Activated CD8-positive, alpha-beta T cell treated with anti-CD3 and anti-CD28 coated beads, Interleukin-2, amount 10 ng/mL, durations not matched to agents 7 days and 5 days (primary cell): ENCODE measurements at regions not wholly inside any gene's neighbourhood (a gene's known extent, or its start where the extent isn't known, plus 50 kb on each side); places are given as distances from the start of the nearest gene placed in this dataset.
"Not testable (repeated sequence)": the region's sequence is repeated elsewhere in the genome, so short reads cannot be mapped to it uniquely, and the experiment has no call there.

ENCODE experiments used
- ATAC-seq: fragments of 150-1000 bp; cut with Tn5 transposase; one replicate; pipeline ENCODE4 v1.10.0; 2021; ENCODE audit warnings: moderate library complexity
- CTCF ChIA-PET: fragments of 350-600 bp; sonication (Branson Sonifier 250); formaldehyde crosslinking; loops from one replicate; lab custom pipeline; 2021; ENCODE audit warnings: antibody characterized with exemption; lab: Charles Lee
- POLR2A ChIA-PET: fragments of 350-600 bp; sonication (Branson Sonifier 250); formaldehyde crosslinking; loops from one replicate; lab custom pipeline; 2021; ENCODE audit warnings: antibody characterized with exemption; lab: Charles Lee
- DNase-seq: peaks from one replicate; pipeline ENCODE4 v3.0.0-alpha.2; 2020
- H3K27ac Mint-ChIP-seq: one replicate; pipeline ENCODE4 v1.8.0; 2021; ENCODE audit warnings: mild to moderate bottlenecking, mixed read lengths
- H3K27me3 Mint-ChIP-seq: one replicate; pipeline ENCODE4 v1.8.0; 2021; ENCODE audit warnings: low read depth, mixed read lengths
- H3K36me3 Mint-ChIP-seq: one replicate; pipeline ENCODE4 v1.8.0; 2021; ENCODE audit warnings: low read depth, mixed read lengths
- H3K4me1 Mint-ChIP-seq: one replicate; pipeline ENCODE4 v1.8.0; 2021; ENCODE audit warnings: low read depth, mixed read lengths
- H3K4me3 Mint-ChIP-seq: one replicate; pipeline ENCODE4 v1.8.0; 2021; ENCODE audit warnings: mild to moderate bottlenecking, mixed read lengths
- H3K9me3 Mint-ChIP-seq: one replicate; pipeline ENCODE4 v1.8.0; 2022; ENCODE audit warnings: mixed read lengths; ENCODE audit not compliant: insufficient read depth

- DNase-seq: no peak
- POLR2A ChIA-PET: no interaction called here
- H3K4me3 Mint-ChIP-seq: no peak overlapping the region
- peaks cover 4% of the 10 kb centered on the region for H3K9me3 Mint-ChIP-seq
- no peaks in the 10 kb centered on the region for H3K27me3 Mint-ChIP-seq
- no peak overlapping the region for H3K27ac Mint-ChIP-seq
- ATAC-seq: no peak
- CTCF ChIA-PET: no interaction called here
- peaks cover 6% of the 10 kb centered on the region for H3K4me1 Mint-ChIP-seq
- H3K36me3 Mint-ChIP-seq: no peaks in the 10 kb centered on the region
Observed at GRCh38 chr13:30520571-30520970, 54.8 kb upstream of the HMGB1 start.

- POLR2A ChIA-PET: no interaction called here
Observed at GRCh38 chr13:30523211-30523610, 57.5 kb upstream of the HMGB1 start.

DNA sequence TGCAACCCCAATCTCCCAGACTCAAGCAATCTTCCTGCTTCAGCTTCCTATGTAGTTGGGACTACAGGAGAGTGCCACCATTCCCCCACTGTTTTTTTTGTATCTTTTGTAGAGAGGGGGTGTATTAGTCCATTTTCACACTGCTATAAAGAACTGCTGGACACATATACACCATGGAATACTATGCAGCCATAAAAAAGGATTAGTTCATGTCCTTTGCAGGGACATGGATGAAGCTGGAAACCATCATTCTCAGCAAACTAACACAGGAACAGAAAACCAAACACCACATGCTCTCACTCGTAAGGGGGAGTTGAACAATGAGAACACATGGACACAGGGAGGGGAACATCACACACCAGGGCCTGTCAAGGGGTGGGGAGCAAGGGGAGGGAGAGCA is 58.1 kb upstream of the HMGB1 start:
- ATAC-seq, POLR2A ChIA-PET, H3K9me3 Mint-ChIP-seq, DNase-seq, CTCF ChIA-PET, H3K27me3 Mint-ChIP-seq, H3K4me3 Mint-ChIP-seq, H3K27ac Mint-ChIP-seq, H3K4me1 Mint-ChIP-seq, H3K36me3 Mint-ChIP-seq: not testable (repeated sequence)

More at GRCh38 chr13:30523211-30523610, 57.5 kb upstream of the HMGB1 start:
- H3K9me3 Mint-ChIP-seq: peaks cover 4% of the 10 kb centered on the region
- peaks cover 9% of the 10 kb centered on the region for H3K4me1 Mint-ChIP-seq
- H3K27me3 Mint-ChIP-seq: no peaks in the 10 kb centered on the region
- no peak overlapping the region for H3K27ac Mint-ChIP-seq
- DNase-seq (no peak), ATAC-seq (no peak)
- CTCF ChIA-PET: no interaction called here
- no peaks in the 10 kb centered on the region for H3K36me3 Mint-ChIP-seq
- H3K4me3 Mint-ChIP-seq: no peak overlapping the region

GRCh38 chr13:30525212-30525611 is 59.5 kb upstream of the HMGB1 start:
- H3K27ac Mint-ChIP-seq, POLR2A ChIA-PET, H3K9me3 Mint-ChIP-seq, H3K4me1 Mint-ChIP-seq, H3K27me3 Mint-ChIP-seq, H3K36me3 Mint-ChIP-seq, ATAC-seq, H3K4me3 Mint-ChIP-seq: not testable (repeated sequence)
- peak; percentile 34 for DNase-seq
- CTCF ChIA-PET: interaction anchor here (1.2 kb wide), 1 partner anchor 56 kb away, joined by 4 read pairs; no protein-coding TSS in a partner anchor

GRCh38 chr13:30526612-30527495 is 61.1 kb upstream of the HMGB1 start:
- no peaks in the 10 kb centered on the region for H3K36me3 Mint-ChIP-seq
- no peak overlapping the region for H3K27ac Mint-ChIP-seq
- ChIA-PET CTCF (no interaction called here), POLR2A (no interaction called here)
- ATAC-seq: no peak
- H3K9me3 Mint-ChIP-seq: peaks cover 4% of the 10 kb centered on the region
- H3K27me3 Mint-ChIP-seq: no peaks in the 10 kb centered on the region
- H3K4me1 Mint-ChIP-seq: peaks cover 9% of the 10 kb centered on the region
- no peak overlapping the region for H3K4me3 Mint-ChIP-seq
- DNase-seq: no peak

DNA sequence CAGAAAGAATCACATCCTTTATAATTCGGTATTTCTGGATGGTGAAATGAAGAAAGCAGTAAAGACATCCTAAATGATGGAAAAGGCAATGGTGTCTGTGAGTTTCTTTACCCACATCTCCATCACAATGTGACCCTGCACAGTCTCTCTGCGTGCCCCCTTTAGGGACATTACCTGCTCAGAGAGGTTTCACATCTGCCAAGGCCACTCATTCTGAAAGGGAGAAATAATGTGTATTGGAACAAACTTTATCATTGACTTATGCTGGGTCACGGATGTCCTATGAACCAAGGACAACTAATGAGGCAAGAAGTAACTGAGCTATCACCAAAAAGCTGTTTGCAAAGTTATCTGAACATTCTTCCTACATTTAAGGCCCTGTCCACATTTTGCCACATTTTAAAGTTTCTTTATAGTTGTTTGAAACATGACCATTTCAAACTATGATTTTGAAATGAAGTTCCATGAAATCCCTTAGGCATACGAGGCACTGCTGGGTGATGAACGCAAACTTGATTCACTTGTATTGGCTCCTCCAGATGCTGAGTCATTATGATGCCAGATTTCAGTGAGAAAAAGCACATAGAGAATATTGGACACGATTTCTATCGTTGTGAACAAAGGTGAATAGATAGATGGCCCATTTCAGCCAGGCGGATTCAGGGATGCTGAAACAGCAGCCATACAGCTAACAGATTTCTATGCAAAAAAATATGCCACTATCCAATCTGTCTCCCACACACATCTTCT is 63.5 kb upstream of the HMGB1 start:
- no peaks in the 10 kb centered on the region for H3K36me3 Mint-ChIP-seq
- H3K9me3 Mint-ChIP-seq: no peaks in the 10 kb centered on the region
- ATAC-seq: no peak
- H3K27me3 Mint-ChIP-seq: no peaks in the 10 kb centered on the region
- no peak overlapping the region for H3K4me3 Mint-ChIP-seq
- H3K4me1 Mint-ChIP-seq: peaks cover 9% of the 10 kb centered on the region
- ChIA-PET CTCF (no interaction called here), POLR2A (interaction anchor here (0.6 kb wide), 1 partner anchor 143 kb away, joined by 3 read pairs; no protein-coding TSS in a partner anchor)
- no peak for DNase-seq
- no peak overlapping the region for H3K27ac Mint-ChIP-seq

GRCh38 chr13:30535046-30535445 is 69.3 kb upstream of the HMGB1 start:
- H3K27ac Mint-ChIP-seq: no peak overlapping the region
- no peaks in the 10 kb centered on the region for H3K36me3 Mint-ChIP-seq
- no peaks in the 10 kb centered on the region for H3K9me3 Mint-ChIP-seq
- ChIA-PET CTCF (no interaction called here), POLR2A (no interaction called here)
- no peak overlapping the region for H3K4me3 Mint-ChIP-seq
- peaks cover 4% of the 10 kb centered on the region for H3K27me3 Mint-ChIP-seq
- no peak for ATAC-seq
- H3K4me1 Mint-ChIP-seq: no peaks in the 10 kb centered on the region
- no peak for DNase-seq

DNA sequence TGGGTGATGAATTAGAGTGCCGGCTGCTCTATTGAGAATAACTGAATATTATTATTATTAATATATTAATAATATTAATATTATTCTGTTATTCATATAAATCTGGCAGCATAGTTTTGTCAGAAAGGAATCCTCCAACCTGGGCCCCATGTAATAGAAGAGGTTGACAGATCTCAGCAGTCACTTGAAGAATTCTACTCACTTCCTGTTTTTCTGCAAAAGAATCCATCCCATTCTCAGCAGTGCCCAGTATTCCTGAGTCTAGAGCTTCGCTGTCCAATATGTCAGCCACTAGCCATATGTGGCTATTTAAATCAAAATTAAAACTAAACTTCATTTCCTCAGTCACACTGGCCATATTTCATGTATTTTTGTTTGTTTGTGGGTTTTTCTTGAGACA is 72.4 kb upstream of the USPL1 start:
- CTCF ChIA-PET: no interaction called here
- ATAC-seq (no peak), DNase-seq (no peak)
- no peaks in the 10 kb centered on the region for H3K9me3 Mint-ChIP-seq
- H3K27me3 Mint-ChIP-seq: peaks cover 4% of the 10 kb centered on the region
- H3K27ac Mint-ChIP-seq: no peak overlapping the region
- POLR2A ChIA-PET: no interaction called here
- no peaks in the 10 kb centered on the region for H3K36me3 Mint-ChIP-seq
- H3K4me1 Mint-ChIP-seq: no peaks in the 10 kb centered on the region
- no peak overlapping the region for H3K4me3 Mint-ChIP-seq

DNA sequence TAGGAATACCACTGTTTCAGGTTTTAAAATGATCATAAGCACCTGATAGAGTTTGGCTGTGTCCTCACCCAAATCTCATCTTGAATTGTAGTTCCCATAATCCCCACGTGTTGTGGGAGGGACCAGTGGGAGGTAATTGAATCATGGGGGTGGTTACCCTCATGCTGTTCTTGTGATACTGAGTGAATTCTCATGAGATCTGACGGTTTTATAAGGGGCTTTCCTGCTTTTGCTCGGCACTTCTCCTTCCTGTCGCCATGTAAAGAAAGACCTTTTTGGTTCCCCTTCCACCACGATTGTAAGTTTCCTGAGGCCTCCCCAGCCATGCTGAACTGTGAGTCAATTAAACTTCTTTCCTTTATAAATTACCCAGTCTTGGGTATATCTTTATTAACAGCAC is 69.7 kb upstream of the USPL1 start:
- POLR2A ChIA-PET, CTCF ChIA-PET: not testable (repeated sequence)

DNA sequence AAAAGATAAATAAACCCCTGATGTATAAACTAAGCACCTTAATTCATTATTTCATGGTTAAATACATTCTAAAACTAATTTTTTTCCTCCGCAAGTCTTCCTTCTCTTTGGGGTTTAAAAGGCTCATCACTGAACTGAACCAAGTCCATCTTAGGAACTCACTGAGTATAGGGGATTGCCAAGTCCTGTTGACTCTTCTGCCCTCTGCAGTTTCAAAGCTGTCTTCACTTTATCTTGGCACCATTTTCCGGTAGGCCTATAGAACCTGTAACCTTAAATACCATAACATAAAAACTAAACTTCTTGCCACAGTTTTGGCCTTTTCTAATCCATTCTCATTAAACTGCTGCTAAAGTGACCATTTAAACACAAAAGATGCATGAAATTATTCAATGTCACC is 66.5 kb upstream of the USPL1 start:
- ATAC-seq: peak; percentile 71
- DNase-seq: peak; percentile 35
- POLR2A ChIA-PET: interaction anchor here (1.0 kb wide), 1 partner anchor 85 kb away, joined by 3 read pairs; no protein-coding TSS in a partner anchor
- CTCF ChIA-PET: interaction anchor here (0.6 to 2.7 kb wide), 2 partner anchors 175 to 419 kb away, joined by 3 to 10 read pairs; no protein-coding TSS in a partner anchor
- Mint-ChIP-seq H3K27me3 (peaks cover 2% of the 10 kb centered on the region), H3K27ac (no peak overlapping the region), H3K4me1 (no peaks in the 10 kb centered on the region), H3K36me3 (no peaks in the 10 kb centered on the region), H3K9me3 (no peaks in the 10 kb centered on the region), H3K4me3 (no peak overlapping the region)

More for the DNA sequence above, 69.7 kb upstream of the USPL1 start:
- DNase-seq, H3K27me3 Mint-ChIP-seq, H3K36me3 Mint-ChIP-seq, H3K4me3 Mint-ChIP-seq, H3K9me3 Mint-ChIP-seq, H3K27ac Mint-ChIP-seq, ATAC-seq, H3K4me1 Mint-ChIP-seq: not testable (repeated sequence)

DNA sequence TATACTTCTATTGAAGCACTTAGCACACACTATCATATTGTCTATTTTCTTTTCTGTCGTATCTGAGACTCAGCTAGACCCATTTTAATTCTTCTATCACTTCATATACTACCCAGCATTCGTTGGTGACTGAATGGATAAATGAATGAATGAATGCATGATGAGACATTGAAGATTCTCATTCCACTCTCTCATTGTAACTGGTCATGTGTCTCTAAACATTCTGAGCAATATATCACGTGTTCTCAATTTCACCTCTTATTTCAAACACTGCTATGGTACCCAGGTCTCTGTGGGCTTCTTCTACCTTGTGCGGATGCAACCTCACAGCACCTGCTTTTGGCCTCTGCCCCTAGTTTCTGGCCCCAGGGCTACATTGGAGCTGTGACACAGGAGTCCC is 65.2 kb upstream of the USPL1 start:
- no peak for DNase-seq
- H3K9me3 Mint-ChIP-seq: no peaks in the 10 kb centered on the region
- CTCF ChIA-PET: interaction anchor here (1.0 to 2.7 kb wide), 3 partner anchors 90 to 426 kb away, joined by 3 to 10 read pairs (median 3); no protein-coding TSS in a partner anchor
- H3K4me1 Mint-ChIP-seq: no peaks in the 10 kb centered on the region
- POLR2A ChIA-PET: interaction anchor here (1.1 kb wide), 1 partner anchor 86 kb away, joined by 3 read pairs; no protein-coding TSS in a partner anchor
- no peak for ATAC-seq
- peaks cover 5% of the 10 kb centered on the region for H3K27me3 Mint-ChIP-seq
- no peaks in the 10 kb centered on the region for H3K36me3 Mint-ChIP-seq
- no peak overlapping the region for H3K27ac Mint-ChIP-seq
- no peak overlapping the region for H3K4me3 Mint-ChIP-seq

GRCh38 chr13:30559274-30559673 is 58.4 kb upstream of the USPL1 start:
- peaks cover 32% of the 10 kb centered on the region for H3K27me3 Mint-ChIP-seq

More at GRCh38 chr13:30559274-30559673, 58.4 kb upstream of the USPL1 start:
- Mint-ChIP-seq H3K27ac (no peak overlapping the region), H3K4me1 (no peaks in the 10 kb centered on the region), H3K4me3 (no peak overlapping the region), H3K36me3 (no peaks in the 10 kb centered on the region), H3K9me3 (no peaks in the 10 kb centered on the region)
- DNase-seq (no peak), ATAC-seq (no peak)
- CTCF ChIA-PET: interaction anchor here (1.1 kb wide), 1 partner anchor 13 kb away, joined by 4 read pairs; no protein-coding TSS in a partner anchor
- POLR2A ChIA-PET: no interaction called here
